Uterus (tissue), 3 donors: ENCODE measurements at regions not wholly inside any gene's neighbourhood (a gene's known extent, or its start where the extent isn't known, plus 50 kb on each side); places are given as distances from the start of the nearest gene placed in this dataset.

Experiments used
- DNase-seq, 2 donors: peaks; one replicate each; pipeline ENCODE4 v3.0.0-alpha.2; 2019 to 2020
- H3K27ac ChIP-seq, 2 donors: fragments of 200-600 bp; sonication (generic); 1 replicate in 1 of 2; 2 replicates in 1 of 2; pipeline ENCODE4 v1.5.1; 2016 to 2018
- H3K27me3 ChIP-seq, 2 donors: fragments of 200-600 bp; sonication (generic); one replicate each; pipeline ENCODE4 v1.5.1; 2018 to 2019; ENCODE audit warnings: control low read depth in 1 of 2
- H3K36me3 ChIP-seq, 2 donors: fragments of 200-600 bp; sonication (generic); one replicate each; pipeline ENCODE4 v1.5.1; 2019; ENCODE audit warnings: control low read depth in 1 of 2
- H3K4me1 ChIP-seq, 2 donors: fragments of 200-600 bp; sonication (generic); one replicate each; pipeline ENCODE4 v1.5.1; 2018 to 2019; ENCODE audit warnings: control low read depth in 1 of 2
- H3K4me3 ChIP-seq, 2 donors: fragments of 200-600 bp; sonication (generic); 1 replicate in 1 of 2; 2 replicates in 1 of 2; pipeline ENCODE4 v1.5.1; 2018 to 2019; ENCODE audit warnings: mild to moderate bottlenecking in 1 of 2
- H3K9me3 ChIP-seq, 2 donors: fragments of 200-600 bp; sonication (generic); one replicate each; pipeline ENCODE4 v1.5.1; 2019; ENCODE audit warnings: control low read depth in 1 of 2
- POLR2A ChIP-seq, 2 donors: fragments of 450-650 bp; IDR thresholded peaks; one replicate each; pipeline ENCODE4 v1.6.1; 2016; ENCODE audit warnings: antibody characterized with exemption in 2 of 2, mild to moderate bottlenecking in 1 of 2, moderate library complexity in 1 of 2
- intact Hi-C: fragments of 100-400 bp; cut with DNase I; formaldehyde crosslinking; loops from one replicate; pipeline ENCODE4 v1.15.1; 2023; ENCODE audit warnings: low total_unique reads
- TF ChIP-seq, protein P1 (sequence below), 4 experiments: fragments of 200-600 bp in 2 of 4; fragments of 450-650 bp in 2 of 4; sonication (generic) in 2 of 4; IDR thresholded peaks; one replicate each; pipeline ENCODE4 v1.5.1; 2016 to 2019; ENCODE audit warnings: antibody characterized with exemption in 4 of 4, mild to moderate bottlenecking in 2 of 4, moderate library complexity in 1 of 4
- donor health status: DM: yes; HTN: yes; CAD: no.

DNA sequence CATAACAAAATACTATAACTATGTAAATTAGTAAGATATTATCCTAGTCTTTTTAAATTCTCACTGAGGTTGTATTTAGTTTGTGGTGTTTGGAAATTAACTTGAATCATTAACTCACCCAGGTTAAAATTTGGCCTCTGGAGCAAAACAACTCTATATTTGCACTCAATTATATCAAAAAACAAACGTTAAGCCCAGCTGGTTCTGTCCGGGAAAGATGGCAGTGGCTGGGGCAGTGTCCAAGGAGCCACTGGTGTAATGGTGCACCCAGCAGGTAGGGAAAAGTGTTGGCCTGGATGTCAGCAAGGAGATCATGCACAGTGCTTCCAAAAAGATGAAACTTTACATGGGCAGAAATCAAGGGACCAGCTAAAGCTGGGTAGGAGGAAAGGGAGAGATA lies 285.3 kb upstream of the CITED2 start:
- H3K4me3 ChIP-seq = no peak overlapping the region
- H3K27me3 ChIP-seq = no peaks in the 10 kb centered on the region
- no peak overlapping the region for H3K27ac ChIP-seq
- intact Hi-C loops = no loop called here
- H3K9me3 ChIP-seq = no peaks in the 10 kb centered on the region
- H3K4me1 ChIP-seq = no peaks in the 10 kb centered on the region
- no peak for TF ChIP-seq POLR2A (IDR thresholded peaks at IDR 0.05)
- TF ChIP-seq, protein P1, sequence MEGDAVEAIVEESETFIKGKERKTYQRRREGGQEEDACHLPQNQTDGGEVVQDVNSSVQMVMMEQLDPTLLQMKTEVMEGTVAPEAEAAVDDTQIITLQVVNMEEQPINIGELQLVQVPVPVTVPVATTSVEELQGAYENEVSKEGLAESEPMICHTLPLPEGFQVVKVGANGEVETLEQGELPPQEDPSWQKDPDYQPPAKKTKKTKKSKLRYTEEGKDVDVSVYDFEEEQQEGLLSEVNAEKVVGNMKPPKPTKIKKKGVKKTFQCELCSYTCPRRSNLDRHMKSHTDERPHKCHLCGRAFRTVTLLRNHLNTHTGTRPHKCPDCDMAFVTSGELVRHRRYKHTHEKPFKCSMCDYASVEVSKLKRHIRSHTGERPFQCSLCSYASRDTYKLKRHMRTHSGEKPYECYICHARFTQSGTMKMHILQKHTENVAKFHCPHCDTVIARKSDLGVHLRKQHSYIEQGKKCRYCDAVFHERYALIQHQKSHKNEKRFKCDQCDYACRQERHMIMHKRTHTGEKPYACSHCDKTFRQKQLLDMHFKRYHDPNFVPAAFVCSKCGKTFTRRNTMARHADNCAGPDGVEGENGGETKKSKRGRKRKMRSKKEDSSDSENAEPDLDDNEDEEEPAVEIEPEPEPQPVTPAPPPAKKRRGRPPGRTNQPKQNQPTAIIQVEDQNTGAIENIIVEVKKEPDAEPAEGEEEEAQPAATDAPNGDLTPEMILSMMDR (IDR thresholded peaks at IDR 0.05) = no peak
- no peak for DNase-seq
- H3K36me3 ChIP-seq = no peaks in the 10 kb centered on the region

DNA sequence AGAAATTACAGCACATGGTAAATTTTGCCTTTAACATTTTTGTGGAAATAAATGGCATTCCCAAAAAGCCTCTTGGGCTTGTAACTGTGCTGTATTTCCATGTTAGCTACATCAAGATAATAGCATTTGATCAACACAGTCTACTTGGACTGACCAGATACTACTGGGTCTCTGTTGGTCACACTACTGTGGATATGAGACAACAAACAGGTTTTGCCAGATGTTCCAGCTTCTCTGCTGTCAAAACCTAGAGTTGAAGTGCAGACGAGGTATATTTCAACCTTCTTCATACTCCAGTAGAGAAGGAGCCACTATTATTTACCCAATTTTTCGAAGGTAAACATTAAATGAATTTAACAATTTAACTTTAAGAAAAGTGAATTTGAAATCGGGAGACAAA lies 284.7 kb upstream of the CITED2 start:
- Histone ChIP-seq H3K36me3 (no peaks in the 10 kb centered on the region), H3K27me3 (no peaks in the 10 kb centered on the region), H3K4me1 (no peaks in the 10 kb centered on the region), H3K9me3 (no peaks in the 10 kb centered on the region), H3K27ac (no peak overlapping the region), H3K4me3 (no peak overlapping the region)
- no peak for DNase-seq
- intact Hi-C loops = no loop called here
- TF ChIP-seq, protein P1 (IDR thresholded peaks at IDR 0.05) = no peak
- TF ChIP-seq POLR2A (IDR thresholded peaks at IDR 0.05) = no peak

DNA sequence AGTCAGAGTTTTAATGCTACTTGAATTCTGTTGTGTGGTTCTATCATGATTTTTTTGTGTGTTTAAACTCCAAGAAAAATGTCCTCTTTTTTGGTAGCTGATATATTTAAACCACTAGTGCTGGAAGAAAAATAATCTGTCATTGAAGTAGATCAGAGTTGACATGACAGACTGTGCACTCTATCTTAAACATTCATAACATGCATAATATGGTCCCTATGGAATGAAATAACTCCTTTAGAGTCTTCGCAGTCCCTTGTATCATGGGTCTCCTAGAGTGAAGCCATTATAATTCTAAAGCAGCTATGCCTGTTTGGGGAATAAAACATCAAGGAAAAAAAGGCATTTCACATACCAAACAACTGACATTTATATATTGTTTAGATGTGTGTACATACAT lies 282.7 kb upstream of the CITED2 start:
- Histone ChIP-seq H3K27me3 (no peaks in the 10 kb centered on the region), H3K36me3 (no peaks in the 10 kb centered on the region), H3K4me3 (no peak overlapping the region), H3K27ac (no peak overlapping the region), H3K4me1 (no peaks in the 10 kb centered on the region), H3K9me3 (no peaks in the 10 kb centered on the region)
- DNase-seq = no peak
- intact Hi-C loops = no loop called here
- TF ChIP-seq, protein P1 (IDR thresholded peaks at IDR 0.05) = no peak
- TF ChIP-seq POLR2A (IDR thresholded peaks at IDR 0.05) = no peak

DNA sequence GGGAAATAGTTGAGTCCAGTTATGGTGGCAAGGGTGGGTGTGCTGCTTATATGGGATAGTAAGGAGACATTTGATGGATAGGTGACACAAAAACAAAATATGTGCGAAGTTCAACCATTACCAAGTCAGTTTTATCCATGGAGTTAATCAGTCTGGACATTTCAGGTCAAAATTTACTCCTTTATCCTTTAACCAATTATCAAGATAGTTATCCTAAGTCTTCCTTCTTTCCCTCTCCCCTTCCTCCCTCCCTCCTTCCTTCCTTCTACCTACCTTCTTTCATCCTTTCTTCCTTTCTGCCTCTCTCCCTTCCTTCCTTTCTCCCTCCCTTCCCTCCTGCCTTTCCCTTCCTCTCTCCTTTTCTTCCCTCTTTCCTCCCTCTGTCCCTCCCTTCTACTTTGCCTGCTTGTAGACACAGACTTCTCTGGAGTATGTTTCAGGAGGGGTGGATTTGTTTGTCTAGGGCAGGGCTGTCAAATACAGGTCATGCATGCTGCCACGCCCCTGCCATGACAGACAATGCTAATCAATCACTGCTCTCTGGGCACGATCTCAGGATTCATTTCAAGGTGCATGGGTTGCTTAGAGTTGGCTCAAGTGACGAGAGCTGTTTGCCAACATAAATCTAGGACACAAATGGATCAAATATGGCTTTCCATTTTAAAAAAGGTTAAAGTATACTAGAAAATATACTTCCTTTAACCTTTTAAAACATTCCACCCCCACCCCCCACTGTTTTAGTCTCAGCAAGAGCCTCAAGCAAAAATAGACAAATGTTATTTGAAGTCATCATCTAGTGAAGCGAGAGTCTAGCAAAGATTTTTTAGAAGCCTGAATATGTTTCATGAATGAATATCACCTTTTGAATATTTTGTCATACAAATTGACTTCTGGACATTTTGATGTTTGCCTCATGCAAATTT lies 281.6 kb upstream of the CITED2 start:
- no peak overlapping the region for H3K27ac ChIP-seq
- H3K9me3 ChIP-seq = no peaks in the 10 kb centered on the region
- no peaks in the 10 kb centered on the region for H3K4me1 ChIP-seq
- DNase-seq = no peak
- H3K36me3 ChIP-seq = no peaks in the 10 kb centered on the region
- no peaks in the 10 kb centered on the region for H3K27me3 ChIP-seq
- no peak overlapping the region for H3K4me3 ChIP-seq
- intact Hi-C loops = no loop called here
- TF ChIP-seq, protein P1 (IDR thresholded peaks at IDR 0.05) = no peak
- TF ChIP-seq POLR2A (IDR thresholded peaks at IDR 0.05) = no peak

DNA sequence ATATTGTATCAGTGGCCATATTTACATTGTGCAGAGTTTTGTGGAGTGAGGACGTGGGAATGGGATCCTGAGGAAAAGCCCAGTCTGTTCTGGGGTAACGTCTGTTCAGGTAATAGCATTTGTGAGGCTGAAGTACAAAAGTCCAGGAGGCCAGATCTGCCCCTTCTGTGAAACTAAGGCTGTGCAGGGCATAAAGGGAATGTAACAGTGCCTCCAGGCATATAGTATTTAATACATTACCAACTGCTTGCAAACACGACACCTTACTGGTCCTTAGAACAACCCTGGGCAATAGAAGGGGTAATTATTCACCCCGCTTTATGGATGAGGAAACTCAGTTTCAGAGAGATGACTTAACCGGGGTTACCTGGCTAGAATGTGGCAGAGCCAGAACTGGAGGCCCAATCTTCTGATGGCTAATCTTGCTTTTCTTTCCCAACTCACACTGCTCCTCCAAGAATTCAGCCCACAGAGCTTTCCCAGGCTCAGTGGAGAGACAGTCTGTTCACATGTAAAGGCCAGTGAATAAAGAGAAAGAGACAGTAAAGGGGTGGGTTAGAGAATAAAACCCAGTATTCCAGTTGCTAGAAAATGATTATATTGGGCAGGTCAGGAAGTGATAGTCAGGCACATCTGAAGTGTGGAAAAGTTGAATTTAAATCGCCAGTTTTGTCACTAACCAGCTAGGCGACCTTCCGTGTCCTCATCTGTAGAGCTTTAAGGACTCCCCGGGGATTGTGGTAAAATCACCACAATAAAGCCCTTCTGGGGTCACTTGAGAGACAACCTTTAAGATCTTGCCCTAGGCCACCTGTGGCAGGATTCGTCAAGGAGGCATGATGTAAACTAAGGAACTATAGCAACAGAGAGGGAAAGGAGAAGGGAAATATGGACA lies 280.7 kb upstream of the CITED2 start:
- no peaks in the 10 kb centered on the region for H3K9me3 ChIP-seq
- H3K27me3 ChIP-seq = no peaks in the 10 kb centered on the region
- no peaks in the 10 kb centered on the region for H3K4me1 ChIP-seq
- intact Hi-C loops = no loop called here
- H3K36me3 ChIP-seq = no peaks in the 10 kb centered on the region
- H3K27ac ChIP-seq = no peak overlapping the region
- no peak overlapping the region for H3K4me3 ChIP-seq
- DNase-seq = no peak
- TF ChIP-seq, protein P1 (IDR thresholded peaks at IDR 0.05) = no peak
- no peak for TF ChIP-seq POLR2A (IDR thresholded peaks at IDR 0.05)
